SK-N-SH (cell line): ENCODE measurements at regions not wholly inside any gene's neighbourhood (a gene's known extent, or its start where the extent isn't known, plus 50 kb on each side); places are given as distances from the start of the nearest gene placed in this dataset.

Experiments
- CTCF ChIA-PET: fragments of 300-600, 350-600 bp; formaldehyde crosslinking; extraction: SDS; loops from one replicate; lab custom pipeline; 2021; lab: Yijun Ruan, JAX
- POLR2A ChIA-PET: fragments of 350-600 bp; sonication (Branson Sonifier 250); formaldehyde crosslinking; extraction: SDS; loops from one replicate; lab custom pipeline; 2020; ENCODE audit warnings: antibody characterized with exemption, inconsistent platforms; lab: Yijun Ruan, JAX
- DNase-seq: peaks from one replicate; pipeline ENCODE4 v3.0.0; 2012
- H2AFZ ChIP-seq: fragments of 200-600 bp; sonication (generic); 2 replicates; pipeline ENCODE4 v1.8.1; 2016; ENCODE audit warnings: antibody characterized with exemption, mild to moderate bottlenecking, low read depth
- H3F3A ChIP-seq: fragments of 200-600 bp; sonication (generic); replicated peaks from 2 replicates; pipeline ENCODE3; 2016; ENCODE audit warnings: antibody characterized with exemption, mild to moderate bottlenecking; ENCODE audit not compliant: insufficient read depth
- H3K27ac ChIP-seq, 2 experiments: fragments of 200-500 bp in 1 of 2; fragments of 200-600 bp in 1 of 2; sonication (Bioruptor generic) in 1 of 2; sonication (generic), shearing (Covaris generic) in 1 of 2; 2 replicates each; pipeline versions ENCODE4 v1.5.1 to v1.6.1; 2014 to 2016; ENCODE audit warnings: low read depth in 2 of 2, inconsistent platforms in 1 of 2, low read length in 1 of 2, mild to moderate bottlenecking in 1 of 2, mixed read lengths in 1 of 2
- H3K27me3 ChIP-seq: fragments of 200-600 bp; sonication (generic), shearing (Covaris generic); 2 replicates; pipeline ENCODE4 v1.6.1; 2016; ENCODE audit warnings: mixed run types; ENCODE audit not compliant: insufficient read depth
- H3K36me3 ChIP-seq, 2 experiments: fragments of 200-500 bp in 1 of 2; fragments of 200-600 bp in 1 of 2; sonication (Bioruptor generic) in 1 of 2; sonication (generic) in 1 of 2; replicated peaks in 1 of 2; 2 replicates each; pipeline versions ENCODE3 to v1.5.1; 2014 to 2016; ENCODE audit warnings: low read length in 1 of 2, mild to moderate bottlenecking in 1 of 2; ENCODE audit not compliant: insufficient read depth in 2 of 2, control insufficient read depth in 1 of 2
- H3K4me1 ChIP-seq, 2 experiments: fragments of 200-500 bp in 1 of 2; fragments of 200-600 bp in 1 of 2; sonication (Bioruptor generic) in 1 of 2; sonication (generic), shearing (Covaris generic) in 1 of 2; 2 replicates each; pipeline versions ENCODE4 v1.5.1 to v1.6.1; 2014 to 2016; ENCODE audit warnings: low read depth in 1 of 2, low read length in 1 of 2, mixed run types in 1 of 2; ENCODE audit not compliant: insufficient read depth in 2 of 2, control insufficient read depth in 1 of 2
- H3K4me2 ChIP-seq: fragments of 200-600 bp; sonication (generic), shearing (Covaris generic); 2 replicates; pipeline ENCODE4 v1.6.1; 2017; ENCODE audit warnings: mixed run types
- H3K4me3 ChIP-seq, 2 experiments: fragments of 200-500 bp in 1 of 2; fragments of 200-600 bp in 1 of 2; sonication (Bioruptor generic) in 1 of 2; sonication (generic), shearing (Covaris generic) in 1 of 2; 2 replicates each; pipeline versions ENCODE4 v1.5.1 to v1.8.1; 2014 to 2016; ENCODE audit warnings: low read depth in 2 of 2, inconsistent platforms in 1 of 2, low read length in 1 of 2, mild to moderate bottlenecking in 1 of 2, mixed read lengths in 1 of 2, moderate library complexity in 1 of 2
- H3K79me2 ChIP-seq: fragments of 200-600 bp; sonication (generic); 2 replicates; pipeline ENCODE4 v1.8.1; 2017; ENCODE audit warnings: mild to moderate bottlenecking; ENCODE audit not compliant: insufficient read depth
- H3K9ac ChIP-seq: fragments of 200-600 bp; sonication (generic); 2 replicates; pipeline ENCODE4 v1.6.1; 2017; ENCODE audit warnings: mixed run types
- H3K9me2 ChIP-seq: fragments of 200-600 bp; sonication (generic); 2 replicates; pipeline ENCODE4 v1.6.1; 2017; ENCODE audit warnings: mixed run types
- H3K9me3 ChIP-seq: fragments of 200-600 bp; sonication (generic); 2 replicates; pipeline ENCODE4 v1.6.1; 2017; ENCODE audit warnings: mixed run types, mild to moderate bottlenecking, moderate library complexity
- H4K20me1 ChIP-seq: fragments of 200-600 bp; sonication (generic); 2 replicates; pipeline ENCODE4 v1.6.1; 2017; ENCODE audit warnings: mild to moderate bottlenecking, mixed run types; ENCODE audit not compliant: insufficient read depth
- ELF1 ChIP-seq: IDR thresholded peaks from 2 replicates; pipeline ENCODE4 v1.4.0; 2012
- EZH2phosphoT487 ChIP-seq: fragments of 200-600 bp; sonication (generic); IDR thresholded peaks from 2 replicates; pipeline ENCODE4 v1.6.1; 2017; ENCODE audit warnings: low read depth, mixed run types, mild to moderate bottlenecking, antibody characterized with exemption, moderate library complexity, borderline replicate concordance
- FOSL2 ChIP-seq: IDR thresholded peaks from 2 replicates; pipeline ENCODE4 v1.4.0; 2012; ENCODE audit warnings: low read depth, mild to moderate bottlenecking, moderate library complexity, borderline replicate concordance
- FOXM1 ChIP-seq: IDR thresholded peaks from 2 replicates; pipeline ENCODE4 v1.4.0; 2012; ENCODE audit warnings: low read depth, mild to moderate bottlenecking
- GATA2 ChIP-seq: sonication (generic); formaldehyde crosslinking; IDR thresholded peaks from 2 replicates; pipeline ENCODE4 v1.5.0; 2020; ENCODE audit warnings: mild to moderate bottlenecking, missing genetic modification reagents
- JUND ChIP-seq: IDR thresholded peaks from 2 replicates; pipeline ENCODE4 v1.4.0; 2012
- MAX ChIP-seq: IDR thresholded peaks from 2 replicates; pipeline ENCODE4 v1.4.0; 2012; ENCODE audit warnings: low read depth
- MEF2A ChIP-seq: IDR thresholded peaks from 2 replicates; pipeline ENCODE4 v1.4.0; 2012; ENCODE audit warnings: low read depth, borderline replicate concordance
- NRF1 ChIP-seq: IDR thresholded peaks from 2 replicates; pipeline ENCODE4 v1.6.1; 2012; ENCODE audit warnings: low read depth, mild to moderate bottlenecking, low read length
- POLR2AphosphoS5 ChIP-seq: IDR thresholded peaks from 2 replicates; pipeline ENCODE4 v1.6.1; 2012; ENCODE audit warnings: low read depth, low read length
- RAD21 ChIP-seq: IDR thresholded peaks from 2 replicates; pipeline ENCODE4 v1.6.1; 2012; ENCODE audit warnings: mild to moderate bottlenecking, low read length
- RFX5 ChIP-seq: IDR thresholded peaks from 2 replicates; pipeline ENCODE4 v1.6.1; 2012; ENCODE audit warnings: mild to moderate bottlenecking, improper control_type of control experiment, low read length
- TAF1 ChIP-seq: IDR thresholded peaks from 2 replicates; pipeline ENCODE4 v1.6.1; 2012; ENCODE audit warnings: low read depth, mild to moderate bottlenecking, low read length, moderate library complexity, borderline replicate concordance
- TCF12 ChIP-seq: IDR thresholded peaks from 2 replicates; pipeline ENCODE4 v1.4.0; 2012
- USF1 ChIP-seq: IDR thresholded peaks from 2 replicates; pipeline ENCODE4 v1.4.0; 2012; ENCODE audit warnings: low read depth, borderline replicate concordance
- ZBTB33 ChIP-seq: IDR thresholded peaks from 2 replicates; pipeline ENCODE4 v1.4.0; 2012; ENCODE audit warnings: low read depth, borderline replicate concordance
- WGBS: methylation state at CpG from one replicate; pipeline ENCODE4 v1.1.6; 2017; ENCODE audit warnings: low lambda C conversion rate; 5-methylcytosine and 5-hydroxymethylcytosine counted together

GRCh38 chr4:167475951-167476350 is 241.7 kb upstream of the SPOCK3 start:
- Histone ChIP-seq H3K27me3 (no peaks in the 10 kb centered on the region), H3K79me2 (no peaks in the 10 kb centered on the region), H2AFZ (no peak overlapping the region), H4K20me1 (no peaks in the 10 kb centered on the region), H3K9me3 (no peaks in the 10 kb centered on the region), H3K9ac (no peak overlapping the region), H3K27ac (no peak overlapping the region), H3K4me3 (no peak overlapping the region), H3K4me2 (no peak overlapping the region), H3K36me3 (no peaks in the 10 kb centered on the region), H3K9me2 (no peaks in the 10 kb centered on the region), H3F3A (no peaks in the 10 kb centered on the region), H3K4me1 (no peaks in the 10 kb centered on the region)
- TF ChIP-seq FOSL2 = no peak
- TF ChIP-seq JUND = no peak
- TF ChIP-seq POLR2AphosphoS5 = no peak
- no peak for TF ChIP-seq FOXM1
- TF ChIP-seq TCF12 = no peak
- TF ChIP-seq MAX = no peak
- TF ChIP-seq RAD21 = no peak
- no peak for TF ChIP-seq RFX5
- no peak for TF ChIP-seq MEF2A
- CTCF ChIA-PET = no interaction called here
- WGBS = 12% methylated on average over 1 of the region's 1 CpG
- POLR2A ChIA-PET = no interaction called here
- DNase-seq = no peak

GRCh38 chr4:167492007-167492406 is 257.7 kb upstream of the SPOCK3 start:
- no peaks in the 10 kb centered on the region for H4K20me1 ChIP-seq
- no peaks in the 10 kb centered on the region for H3K27me3 ChIP-seq
- H2AFZ ChIP-seq = no peak overlapping the region
- H3F3A ChIP-seq = no peaks in the 10 kb centered on the region
- ChIA-PET POLR2A (no interaction called here), CTCF (no interaction called here)
- H3K4me1 ChIP-seq = no peaks in the 10 kb centered on the region
- 0% methylated on average over 1 of the region's 1 CpG for WGBS
- TF ChIP-seq MEF2A (no peak), USF1 (no peak), MAX (no peak), TAF1 (no peak), ZBTB33 (no peak), GATA2 (CRISPR knock-in tag) (no peak), ELF1 (no peak), JUND (no peak), NRF1 (no peak), EZH2phosphoT487 (no peak)
- no peaks in the 10 kb centered on the region for H3K79me2 ChIP-seq
- no peak overlapping the region for H3K4me2 ChIP-seq
- no peaks in the 10 kb centered on the region for H3K9me2 ChIP-seq
- no peaks in the 10 kb centered on the region for H3K36me3 ChIP-seq
- no peak overlapping the region for H3K27ac ChIP-seq
- peaks cover 3% of the 10 kb centered on the region; the same call in 1 of the 2 replicates for H3K9me3 ChIP-seq
- DNase-seq = no peak
- H3K4me3 ChIP-seq = no peak overlapping the region
- no peak overlapping the region for H3K9ac ChIP-seq
